GM18507 (cell line): ENCODE measurements at regions not wholly inside any gene's neighbourhood (a gene's known extent, or its start where the extent isn't known, plus 50 kb on each side); places are given as distances from the start of the nearest gene placed in this dataset.
"Not testable (repeated sequence)": the region's sequence is repeated elsewhere in the genome, so short reads cannot be mapped to it uniquely, and the experiment has no call there.

Experiments used
- DNase-seq: peaks from one replicate; pipeline ENCODE4 v3.0.0; 2011; ENCODE audit warnings: low read depth; ENCODE audit not compliant: insufficient read length; ENCODE audit errors: extremely low spot score
- FAIRE-seq: peaks from 2 replicates; lab custom pipeline; 2011; peaks lifted over from hg19 to GRCh38; lab: Jason Lieb, UNC

DNA sequence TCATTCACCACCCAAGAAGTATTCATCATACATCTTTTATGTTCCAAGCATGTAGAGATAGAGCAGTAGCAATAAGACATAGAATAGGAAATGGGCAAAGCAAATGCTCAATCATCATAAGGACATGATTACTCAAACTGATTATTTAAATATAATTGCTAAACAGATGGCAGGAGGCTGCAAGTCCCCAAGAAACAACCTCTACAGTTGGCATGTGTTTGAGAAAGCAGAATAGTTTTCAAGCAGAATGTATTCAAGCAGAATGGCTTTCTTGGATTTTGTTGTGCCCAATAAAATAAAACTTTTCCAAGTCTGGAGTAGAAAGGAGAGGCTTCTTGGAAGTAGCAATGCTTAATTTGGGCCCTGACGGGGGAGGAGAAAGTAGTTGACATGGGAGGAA, 86.5 kb upstream of the SYN3 start:
- no peak for FAIRE-seq
- no peak for DNase-seq

GRCh38 chr22:33142282-33143055, 84.3 kb upstream of the SYN3 start:
- FAIRE-seq (no peak), DNase-seq (no peak)

DNA sequence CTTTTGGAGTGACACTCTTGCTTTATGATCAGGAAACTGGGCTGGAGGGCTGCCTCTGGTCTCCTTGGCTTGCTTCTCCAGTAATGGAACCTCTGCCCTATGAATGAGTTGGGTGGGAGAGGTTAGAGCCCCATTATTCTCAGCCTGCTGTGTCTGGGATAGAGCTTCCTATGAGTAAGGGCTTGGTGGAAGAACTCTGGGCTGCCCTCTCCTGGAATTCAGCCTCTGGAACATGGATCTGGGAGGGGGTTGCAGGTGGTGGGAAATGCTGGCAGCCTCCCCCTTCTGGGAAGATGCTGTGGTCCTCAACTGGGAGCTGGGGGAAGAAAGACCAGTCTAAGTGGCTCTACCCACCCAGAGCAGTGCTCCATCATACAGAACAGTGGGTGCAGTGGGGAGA, 81.8 kb upstream of the SYN3 start:
- DNase-seq, result no peak

DNA sequence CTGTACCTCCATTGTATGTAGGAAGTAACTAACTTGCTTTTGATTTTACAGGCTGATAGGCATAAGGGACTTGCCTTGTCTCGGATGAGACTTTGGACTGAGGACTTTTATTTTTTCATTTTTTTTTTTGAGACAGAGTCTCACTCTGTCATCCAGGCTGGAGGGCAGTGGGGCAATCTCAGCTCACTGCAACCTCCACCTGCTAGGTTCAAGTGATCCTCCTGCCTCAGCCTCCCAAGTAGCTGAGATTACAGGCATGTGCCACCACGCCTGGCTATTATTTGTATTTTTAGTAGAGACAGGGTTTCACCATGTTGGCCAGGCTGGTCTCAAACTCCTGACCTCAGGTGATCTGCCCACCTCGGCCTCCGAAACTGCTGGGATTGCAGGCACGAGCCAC, 80.2 kb upstream of the SYN3 start:
- not testable (repeated sequence) for FAIRE-seq, DNase-seq

More for the DNA sequence above, 81.8 kb upstream of the SYN3 start:
- no peak for FAIRE-seq

- FAIRE-seq (no peak), DNase-seq (no peak)
These were observed 72.3 kb upstream of the SYN3 start for GRCh38 chr22:33130473-33130872.

GRCh38 chr22:33129621-33130020, 71.4 kb upstream of the SYN3 start:
- DNase-seq, result no peak

DNA sequence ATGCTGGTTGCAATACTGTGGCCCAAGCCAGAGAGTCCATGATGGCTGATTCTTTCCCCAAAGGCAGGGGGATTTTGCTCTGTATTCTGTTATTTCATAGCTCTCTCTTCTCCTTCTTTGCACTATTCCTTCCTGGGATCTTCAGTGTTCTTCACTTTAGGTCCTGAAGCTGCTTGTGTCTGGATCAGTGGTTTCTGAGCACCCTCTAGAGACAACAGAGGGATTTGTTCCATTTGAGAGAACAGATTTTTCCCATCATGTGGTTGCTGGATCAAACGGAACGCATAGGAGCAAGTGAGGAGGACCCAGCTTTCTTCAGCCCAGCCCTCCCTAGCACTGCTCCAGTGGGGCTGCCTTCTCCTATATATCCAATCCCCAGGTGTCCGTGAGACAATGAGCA, 68.7 kb upstream of the SYN3 start:
- DNase-seq (no peak), FAIRE-seq (no peak)

More at GRCh38 chr22:33129621-33130020, 71.4 kb upstream of the SYN3 start:
- FAIRE-seq, result no peak

GRCh38 chr22:33124471-33124870, 66.3 kb upstream of the SYN3 start:
- no peak for DNase-seq
- no peak for FAIRE-seq

DNA sequence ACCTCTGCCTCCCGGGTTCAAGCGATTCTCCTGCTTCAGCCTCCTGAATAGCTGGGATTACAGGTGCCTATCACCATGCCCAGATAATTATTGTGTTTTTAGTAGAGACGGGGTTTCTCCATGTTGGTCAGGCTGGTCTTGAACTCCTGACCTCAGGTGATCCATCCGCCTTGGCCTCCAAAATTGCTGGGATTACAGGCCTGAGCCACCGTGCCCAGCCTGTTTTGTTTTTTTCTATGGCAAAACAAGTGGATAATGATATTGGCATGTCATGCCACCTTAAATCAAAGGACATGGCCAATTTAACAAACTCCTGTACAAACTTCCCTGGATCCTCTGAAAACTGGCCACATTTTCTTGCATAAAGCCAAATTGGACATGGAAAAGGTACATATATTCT, 64.3 kb upstream of the SYN3 start:
- FAIRE-seq, result peak; percentile 100
- DNase-seq, result not testable (repeated sequence)

- DNase-seq (no peak), FAIRE-seq (no peak)
These were observed 60.9 kb upstream of the SYN3 start for GRCh38 chr22:33119044-33119443.

- FAIRE-seq (no peak), DNase-seq (no peak)
These were observed 59.6 kb upstream of the SYN3 start for GRCh38 chr22:33117821-33118220.

DNA sequence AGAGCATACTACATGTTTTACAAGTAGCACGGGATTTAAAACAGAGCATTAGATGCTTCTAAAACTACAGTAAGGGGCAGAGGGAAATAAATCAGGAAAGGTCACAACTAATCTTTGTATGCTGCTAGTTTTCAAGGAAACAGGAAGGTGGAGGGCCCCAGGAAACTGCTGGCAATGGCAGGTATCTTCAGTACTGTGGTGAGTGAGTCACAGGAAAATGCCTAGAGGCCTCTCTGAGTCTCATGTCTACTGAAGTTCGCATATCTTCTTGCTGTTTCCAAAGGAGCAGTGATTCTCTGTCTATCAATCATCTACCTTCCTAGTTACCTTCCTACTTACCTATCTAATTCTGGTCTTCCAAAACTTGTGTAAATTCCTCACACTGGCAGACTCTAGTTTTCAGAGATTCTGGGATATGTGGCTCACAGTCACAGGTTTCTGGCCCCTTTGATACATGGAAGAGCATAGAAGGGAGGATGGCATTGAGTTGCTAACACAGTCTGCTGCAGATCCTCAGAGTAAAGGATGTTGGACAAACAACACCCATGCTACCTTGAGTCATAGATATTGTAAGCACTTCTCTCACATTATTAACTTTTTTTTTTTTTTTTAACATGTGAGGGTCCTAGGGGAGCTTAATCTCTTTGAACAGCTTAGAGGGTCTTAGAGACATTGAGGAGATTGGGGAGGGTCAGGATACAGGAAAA, 58.8 kb upstream of the SYN3 start:
- no peak for FAIRE-seq
- no peak for DNase-seq

GRCh38 chr22:33114565-33114964, 56.4 kb upstream of the SYN3 start:
- DNase-seq (no peak), FAIRE-seq (no peak)

DNA sequence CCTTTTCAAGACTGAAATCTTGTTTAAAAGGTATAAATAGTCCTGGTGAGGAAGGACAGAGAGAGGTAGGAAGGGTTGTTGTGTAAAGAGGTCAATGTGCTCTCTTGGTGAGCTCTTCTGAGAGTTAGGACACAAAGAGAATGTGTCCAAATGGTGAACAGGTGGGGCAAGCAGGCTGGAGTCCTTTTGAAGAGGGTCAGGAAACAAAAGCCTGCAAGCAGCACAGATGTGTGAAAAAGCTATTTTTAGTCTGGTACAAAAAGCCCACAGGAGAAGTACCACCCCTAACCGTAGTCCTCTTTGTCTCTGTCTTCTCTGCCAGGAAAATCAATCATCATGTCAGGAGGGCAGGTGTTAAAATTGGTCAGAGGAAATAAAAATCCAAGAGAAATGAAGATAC, 54.4 kb upstream of the SYN3 start:
- FAIRE-seq (no peak), DNase-seq (no peak)

DNA sequence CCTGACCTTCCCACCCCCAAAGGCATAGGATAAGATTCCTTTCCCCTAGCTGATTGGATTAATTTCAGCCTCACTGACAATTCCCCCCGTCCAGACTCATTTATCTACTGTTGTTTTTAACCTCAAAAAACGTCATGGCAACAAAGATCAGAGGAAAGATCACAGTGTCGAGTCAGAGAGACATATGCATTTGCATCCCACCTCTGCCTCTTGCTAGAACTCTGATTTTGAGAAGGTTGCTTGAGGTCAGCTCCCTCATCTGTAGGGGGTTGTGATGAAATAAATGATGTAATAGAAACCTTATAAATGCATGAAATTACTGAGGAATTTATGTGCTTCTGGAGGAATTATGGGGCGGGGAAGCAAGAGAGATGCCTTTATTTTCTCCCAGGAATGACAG, 53.3 kb upstream of the SYN3 start:
- FAIRE-seq, result no peak
- no peak for DNase-seq

DNA sequence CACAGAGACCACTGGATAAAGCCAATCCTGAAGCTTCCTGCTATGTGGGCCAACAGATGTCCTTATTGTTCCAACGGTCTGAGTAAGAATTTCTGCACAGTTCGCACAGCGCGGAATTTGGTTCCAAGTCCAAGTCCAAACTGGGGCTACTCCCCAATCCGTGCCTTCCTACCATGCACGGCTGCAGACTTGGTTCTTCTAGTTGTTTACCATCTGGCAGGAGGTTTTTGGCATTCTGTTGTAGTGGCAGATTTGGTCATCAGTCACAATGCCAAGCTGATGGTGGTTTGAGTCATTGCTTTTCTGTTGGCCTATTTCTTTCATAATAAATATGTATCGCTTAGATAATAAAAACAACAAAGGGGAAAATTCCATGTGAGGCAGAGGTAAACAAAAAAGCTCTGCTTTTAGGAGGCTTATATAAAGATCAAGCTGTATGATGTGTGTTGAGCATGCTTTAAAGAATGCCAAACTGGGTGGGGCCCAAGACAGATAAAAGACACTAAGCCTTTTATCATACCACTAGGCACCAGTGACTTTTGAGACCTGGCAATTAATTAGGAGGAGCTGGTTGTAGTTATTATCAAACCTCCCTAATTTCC, 52.5 kb upstream of the SYN3 start:
- FAIRE-seq (no peak), DNase-seq (no peak)

GRCh38 chr22:33109514-33110430, 51.6 kb upstream of the SYN3 start:
- FAIRE-seq (no peak), DNase-seq (no peak)

- no peak for DNase-seq
- FAIRE-seq, result no peak
These were observed 49.9 kb upstream of the SYN3 start for GRCh38 chr22:33108037-33108436.
